Thymus (tissue), 11 donors: ENCODE measurements at regions not wholly inside any gene's neighbourhood (a gene's known extent, or its start where the extent isn't known, plus 50 kb on each side); places are given as distances from the start of the nearest gene placed in this dataset.

ENCODE experiments used
- DNase-seq, 9 donors: peaks; one replicate each; pipeline ENCODE4 v3.0.0-alpha.2; 2013; ENCODE audit warnings: low spot score in 9 of 9, low read depth in 6 of 9, missing footprints in 1 of 9
- H3K27ac ChIP-seq, 2 donors: one replicate each; pipeline ENCODE4 v1.5.1; 2013; ENCODE audit warnings: control low read depth in 1 of 2, low read depth in 1 of 2, low read length in 1 of 2, mild to moderate bottlenecking in 1 of 2, moderate library complexity in 1 of 2
- H3K27me3 ChIP-seq, 2 donors: one replicate each; pipeline ENCODE4 v1.5.1; 2013; ENCODE audit warnings: low read length in 1 of 2; ENCODE audit not compliant: control insufficient read depth in 2 of 2, insufficient read depth in 1 of 2
- H3K36me3 ChIP-seq, 2 donors: one replicate each; pipeline ENCODE4 v1.5.1; 2013; ENCODE audit warnings: low read length in 1 of 2, mild to moderate bottlenecking in 1 of 2, moderate library complexity in 1 of 2; ENCODE audit not compliant: control insufficient read depth in 2 of 2, insufficient read depth in 2 of 2
- H3K4me1 ChIP-seq, 2 donors: one replicate each; pipeline ENCODE4 v1.5.1; 2013; ENCODE audit warnings: low read length in 2 of 2; ENCODE audit not compliant: control insufficient read depth in 2 of 2, insufficient read depth in 2 of 2
- H3K4me3 ChIP-seq, 2 donors: one replicate each; pipeline ENCODE4 v1.5.1; 2013; ENCODE audit warnings: low read length in 2 of 2, control low read depth in 1 of 2, mild to moderate bottlenecking in 1 of 2
- H3K9me3 ChIP-seq, 2 donors: one replicate each; pipeline ENCODE4 v1.5.1; 2013; ENCODE audit warnings: low read length in 1 of 2, mild to moderate bottlenecking in 1 of 2; ENCODE audit not compliant: control insufficient read depth in 2 of 2, insufficient read depth in 1 of 2
- WGBS: extraction: QIAGEN DNeasy Blood & Tissue Kit; methylation state at CpG from one replicate; pipeline ENCODE4 v1.1.7; 2013; 5-methylcytosine and 5-hydroxymethylcytosine counted together
- donor health status: healthy.

- no peaks in the 10 kb centered on the region for H3K36me3 ChIP-seq
- H3K27me3 ChIP-seq: no peaks in the 10 kb centered on the region
- no peaks in the 10 kb centered on the region for H3K4me1 ChIP-seq
- H3K27ac ChIP-seq: no peak overlapping the region
- no peaks in the 10 kb centered on the region for H3K9me3 ChIP-seq
- no peak overlapping the region for H3K4me3 ChIP-seq
- DNase-seq: no peak
- 94% methylated on average over 1 of the region's 1 CpG for WGBS
Measured at GRCh38 chr12:83960767-83961166, 951.8 kb downstream of the SLC6A15 start.

DNA sequence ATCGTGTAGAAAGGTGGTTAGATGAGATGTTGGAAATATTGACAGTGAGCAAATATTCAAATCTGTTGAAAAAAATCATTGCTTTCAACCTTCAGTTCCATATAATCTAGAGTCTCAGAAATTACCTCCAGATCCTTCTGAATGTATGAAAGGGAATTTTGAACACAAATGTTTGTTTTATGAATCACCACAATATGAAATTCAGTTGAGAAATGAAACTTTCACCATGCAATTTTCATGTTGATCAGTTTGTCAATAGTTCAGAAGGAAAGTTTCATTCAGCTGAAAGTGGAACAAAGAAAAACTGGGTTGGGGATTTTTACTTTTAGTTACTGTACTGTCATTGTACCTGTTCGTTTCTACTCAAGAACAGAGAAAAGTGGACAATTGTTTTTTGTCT lies 953.6 kb downstream of the SLC6A15 start:
- Histone ChIP-seq H3K4me3 (no peak overlapping the region), H3K27ac (no peak overlapping the region), H3K4me1 (no peaks in the 10 kb centered on the region), H3K36me3 (no peaks in the 10 kb centered on the region), H3K9me3 (no peaks in the 10 kb centered on the region), H3K27me3 (no peaks in the 10 kb centered on the region)
- 67% methylated on average over 2 of the region's 2 CpGs for WGBS
- DNase-seq: no peak

DNA sequence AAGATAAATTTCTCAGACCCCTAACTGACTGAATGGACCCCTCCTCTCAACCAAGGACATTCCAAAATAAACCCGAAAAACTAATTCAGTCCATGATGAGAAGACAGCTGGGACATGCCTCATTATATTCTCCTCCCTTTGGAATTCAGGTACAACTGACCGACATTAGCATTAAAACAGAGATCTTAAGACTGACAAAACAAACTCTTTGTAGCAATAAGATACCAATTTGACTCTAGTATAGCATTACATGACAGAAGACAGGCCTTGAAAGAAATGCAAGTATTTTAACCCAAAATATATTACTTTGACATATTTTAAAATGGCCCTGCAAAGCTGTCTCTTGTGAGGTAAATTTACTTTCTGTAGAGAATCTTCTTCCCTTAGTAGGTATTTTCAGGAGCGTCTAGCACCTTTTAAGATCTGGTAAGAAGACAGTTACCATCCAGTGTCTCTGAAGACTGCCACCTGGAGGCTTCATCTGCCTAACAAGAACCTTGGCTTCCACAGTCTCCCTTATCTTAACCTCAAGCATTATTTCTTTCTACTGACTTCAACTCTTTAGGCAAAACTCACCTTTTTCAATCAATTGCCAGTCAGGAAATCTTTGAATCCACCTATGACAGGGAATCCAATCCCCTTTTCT lies 957.5 kb downstream of the SLC6A15 start:
- 61% methylated on average over 3 of the region's 3 CpGs for WGBS
- Histone ChIP-seq H3K9me3 (no peaks in the 10 kb centered on the region), H3K27ac (no peak overlapping the region), H3K27me3 (no peaks in the 10 kb centered on the region), H3K4me3 (no peak overlapping the region), H3K36me3 (no peaks in the 10 kb centered on the region), H3K4me1 (no peaks in the 10 kb centered on the region)
- DNase-seq: no peak

DNA sequence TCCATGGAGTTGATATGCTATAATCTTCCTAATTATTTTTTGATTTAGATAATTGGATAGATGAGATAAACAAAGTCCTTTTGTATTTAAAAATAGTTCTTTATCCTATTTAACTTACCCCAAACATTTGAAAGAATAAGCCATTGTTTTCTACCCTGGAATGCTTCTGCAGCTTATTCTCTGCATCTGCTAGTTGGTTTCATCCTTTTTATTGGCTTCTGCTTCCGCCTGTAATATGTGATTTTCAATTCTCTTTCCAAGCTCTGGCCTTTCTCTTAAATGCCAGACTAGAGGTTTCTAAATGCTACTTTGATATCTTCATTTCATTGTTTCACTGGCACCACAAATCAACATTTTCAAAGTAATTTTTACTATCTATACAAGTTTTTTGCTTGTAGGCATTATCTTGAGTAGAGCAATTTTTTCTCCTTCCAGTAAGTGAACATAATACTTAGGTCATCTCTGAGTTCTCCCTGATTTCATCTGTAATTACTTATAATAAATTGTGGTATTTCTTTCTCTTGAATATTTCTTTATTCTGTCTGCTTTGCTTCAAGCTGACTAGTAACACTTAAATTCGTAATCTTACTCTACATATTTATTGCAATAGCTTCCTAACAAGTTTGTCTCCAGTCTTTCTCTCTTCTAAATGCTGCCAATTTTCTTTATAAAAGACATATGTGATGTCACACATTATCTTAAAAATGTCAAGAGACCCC lies 958.4 kb downstream of the SLC6A15 start:
- Histone ChIP-seq H3K4me3 (no peak overlapping the region), H3K4me1 (no peaks in the 10 kb centered on the region), H3K27ac (no peak overlapping the region), H3K36me3 (no peaks in the 10 kb centered on the region), H3K9me3 (no peaks in the 10 kb centered on the region), H3K27me3 (no peaks in the 10 kb centered on the region)
- DNase-seq: no peak
- 87% methylated on average over 2 of the region's 2 CpGs for WGBS

- H3K9me3 ChIP-seq: no peaks in the 10 kb centered on the region
- no peak overlapping the region for H3K27ac ChIP-seq
- H3K36me3 ChIP-seq: no peaks in the 10 kb centered on the region
- no peaks in the 10 kb centered on the region for H3K27me3 ChIP-seq
- no peak for DNase-seq
- H3K4me1 ChIP-seq: no peaks in the 10 kb centered on the region
- no peak overlapping the region for H3K4me3 ChIP-seq
Measured at GRCh38 chr12:83945871-83946270, 966.7 kb downstream of the SLC6A15 start.

DNA sequence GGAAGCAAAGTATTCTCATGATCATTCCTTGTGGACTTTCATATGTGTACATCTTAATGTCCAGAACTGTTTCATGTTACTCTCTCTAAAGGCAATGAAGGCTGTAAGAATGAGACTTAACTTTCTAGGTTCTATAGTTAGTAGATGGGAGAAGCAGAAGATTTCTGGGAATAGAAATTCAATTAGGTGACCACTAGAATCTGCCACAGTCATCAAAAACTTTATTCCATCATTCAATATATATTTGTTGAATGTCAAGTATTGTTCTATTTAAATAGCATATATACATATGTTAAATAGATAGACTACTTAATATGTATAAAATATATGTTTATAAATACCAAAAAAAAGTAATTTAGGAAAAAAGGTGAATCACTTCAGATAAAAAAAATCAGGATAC lies 972.9 kb downstream of the SLC6A15 start:
- no peaks in the 10 kb centered on the region for H3K4me1 ChIP-seq
- H3K4me3 ChIP-seq: no peak overlapping the region
- H3K36me3 ChIP-seq: no peaks in the 10 kb centered on the region
- DNase-seq: no peak
- H3K9me3 ChIP-seq: no peaks in the 10 kb centered on the region
- H3K27me3 ChIP-seq: no peaks in the 10 kb centered on the region
- H3K27ac ChIP-seq: no peak overlapping the region

- Histone ChIP-seq H3K27ac (no peak overlapping the region), H3K27me3 (no peaks in the 10 kb centered on the region), H3K9me3 (no peaks in the 10 kb centered on the region), H3K4me1 (no peaks in the 10 kb centered on the region), H3K36me3 (no peaks in the 10 kb centered on the region), H3K4me3 (no peak overlapping the region)
- no peak for DNase-seq
Measured at GRCh38 chr12:83933615-83934014, 979.0 kb downstream of the SLC6A15 start.

DNA sequence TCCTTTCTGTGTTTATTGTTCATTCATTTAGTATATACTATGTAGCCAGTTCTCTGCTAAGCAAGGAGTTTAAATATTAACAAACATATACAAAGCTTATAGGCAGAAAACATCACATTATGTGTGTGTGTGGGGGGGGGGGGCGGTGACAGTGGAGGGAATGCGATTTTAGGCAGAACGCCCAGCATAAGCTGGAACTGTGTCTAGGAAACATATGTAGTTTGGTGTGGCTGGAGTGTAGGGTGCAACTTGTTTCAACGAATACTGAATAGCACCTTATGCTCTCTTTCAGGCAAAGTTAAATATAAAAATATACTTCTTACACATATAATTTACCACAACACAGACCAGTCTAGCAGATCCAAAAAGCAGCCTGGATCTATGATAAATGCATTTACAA lies 980.6 kb downstream of the SLC6A15 start:
- DNase-seq: no peak
- Histone ChIP-seq H3K9me3 (no peaks in the 10 kb centered on the region), H3K4me3 (no peak overlapping the region), H3K36me3 (no peaks in the 10 kb centered on the region), H3K27ac (no peak overlapping the region), H3K4me1 (no peaks in the 10 kb centered on the region), H3K27me3 (no peaks in the 10 kb centered on the region)
- 94% methylated on average over 4 of the region's 4 CpGs for WGBS

DNA sequence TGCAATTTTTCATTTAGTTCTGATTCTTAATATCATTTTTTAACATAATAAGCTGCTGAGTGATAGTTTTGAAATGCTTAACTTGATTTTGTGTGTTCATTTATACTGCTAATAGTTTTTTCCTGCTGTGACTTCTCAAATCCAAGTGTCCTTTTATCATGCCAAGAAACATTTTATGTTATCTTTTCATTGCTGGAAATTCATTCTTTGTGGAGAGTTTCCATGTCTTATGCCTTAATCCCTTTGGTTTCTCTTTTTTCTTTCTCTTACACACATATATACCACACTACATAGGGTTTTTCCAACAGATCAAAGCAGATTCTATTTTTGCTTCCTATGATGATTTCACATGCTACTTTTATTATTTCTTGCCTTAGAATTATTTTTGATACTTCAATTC lies 981.1 kb downstream of the SLC6A15 start:
- H3K4me3 ChIP-seq: no peak overlapping the region
- no peak overlapping the region for H3K27ac ChIP-seq
- no peaks in the 10 kb centered on the region for H3K27me3 ChIP-seq
- H3K9me3 ChIP-seq: no peaks in the 10 kb centered on the region
- H3K4me1 ChIP-seq: no peaks in the 10 kb centered on the region
- no peak for DNase-seq
- no peaks in the 10 kb centered on the region for H3K36me3 ChIP-seq
